Right ventricle myocardium superior (tissue), 1 donor: ENCODE measurements at regions not wholly inside any gene's neighbourhood (a gene's known extent, or its start where the extent isn't known, plus 50 kb on each side); places are given as distances from the start of the nearest gene placed in this dataset.
"Not testable (repeated sequence)": the region's sequence is repeated elsewhere in the genome, so short reads cannot be mapped to it uniquely, and the experiment has no call there.

ENCODE experiments used
- ATAC-seq: fragments of 200-7000 bp; cut with Tn5 transposase; one replicate; pipeline ENCODE4 v1.9.1; 2020; ENCODE audit warnings: mild to moderate bottlenecking; ENCODE audit not compliant: poor library complexity
- DNase-seq: peaks from one replicate; pipeline ENCODE4 v3.0.0-alpha.2; 2020
- intact Hi-C: fragments of 100-400 bp; cut with DNase I; formaldehyde crosslinking; loops from one replicate; pipeline ENCODE4 v1.11.2; 2022
- donor health status: DM: no; HTN: yes; CAD: no; lungs with severe emphysema.

DNA sequence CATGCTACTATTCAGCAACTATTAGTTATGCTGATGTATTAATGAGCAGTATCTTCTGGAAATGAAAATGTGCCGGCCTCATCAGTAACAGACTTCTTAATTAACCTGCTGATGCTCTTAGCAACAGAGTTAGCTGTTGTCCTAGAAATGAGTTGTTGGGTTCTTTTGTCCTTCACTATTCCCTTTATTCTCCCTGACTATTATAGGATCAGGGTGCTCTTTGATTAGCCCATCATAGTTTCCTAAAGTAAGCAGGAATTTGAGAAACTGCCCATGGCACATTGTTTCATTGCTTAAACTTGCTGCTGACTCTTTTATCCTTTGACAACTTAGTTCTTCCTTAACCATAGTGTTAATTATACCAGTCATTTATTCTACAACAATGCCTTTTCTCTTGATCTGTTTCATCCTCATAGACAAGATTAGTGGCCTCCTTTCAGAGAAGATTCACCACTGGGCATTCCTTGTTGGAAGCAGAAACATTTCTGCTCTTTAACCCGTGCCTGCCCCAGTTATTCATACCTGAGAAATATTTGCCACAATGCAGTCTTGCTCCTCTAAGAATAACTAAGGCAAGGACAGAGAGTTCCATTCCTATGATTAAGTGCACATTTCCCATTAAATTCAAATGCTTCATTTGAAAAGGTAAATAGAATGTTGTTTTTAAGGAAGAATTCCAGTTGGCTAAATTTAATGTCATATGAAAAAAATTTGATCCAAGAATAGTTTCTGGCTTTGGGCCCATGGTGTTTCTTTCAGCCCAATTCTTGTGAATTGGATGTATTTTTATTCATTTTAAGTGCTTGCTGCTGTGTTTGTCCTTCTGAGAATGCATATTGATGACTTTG is 573.3 kb upstream of the TBL1XR1 start:
- no peak for DNase-seq
- no peak for ATAC-seq
- intact Hi-C loops = loop anchor here (10.0 kb wide), 1 partner anchor 406 kb away; no protein-coding TSS in a partner anchor

DNA sequence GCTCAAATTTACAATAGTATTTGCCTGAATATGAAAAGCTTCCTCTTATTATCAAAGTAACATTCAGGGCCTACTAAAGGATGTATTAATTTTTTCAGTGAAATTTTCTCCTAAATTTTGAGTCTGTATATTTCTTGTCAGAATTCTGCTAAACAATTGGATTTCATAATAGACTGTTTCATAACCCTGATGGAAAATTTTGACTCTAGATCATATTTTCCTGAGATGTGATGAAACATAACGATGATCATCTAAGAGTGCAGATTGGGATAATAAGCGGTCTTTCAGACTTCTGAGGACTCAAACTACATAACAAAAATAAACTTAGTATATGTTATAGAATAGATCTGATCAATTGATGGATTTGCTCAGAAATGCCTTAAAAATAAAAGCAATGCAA is 574.5 kb upstream of the TBL1XR1 start:
- ATAC-seq (no peak), DNase-seq (no peak)
- intact Hi-C loops = loop anchor here (10.0 kb wide), 1 partner anchor 407 kb away; no protein-coding TSS in a partner anchor

GRCh38 chr3:177772908-177773557 is 575.8 kb upstream of the TBL1XR1 start:
- DNase-seq = peak; percentile 44
- ATAC-seq = peak; percentile 79
- intact Hi-C loops = loop anchor here (10.0 kb wide), 1 partner anchor 408 kb away; no protein-coding TSS in a partner anchor

- DNase-seq (no peak), ATAC-seq (no peak)
- intact Hi-C loops = loop anchor here (10.0 kb wide), 1 partner anchor 409 kb away; no protein-coding TSS in a partner anchor
These were observed 576.4 kb upstream of the TBL1XR1 start for GRCh38 chr3:177773717-177774116.

- ATAC-seq = no peak
- intact Hi-C loops = loop anchor here (10.0 kb wide), 1 partner anchor 412 kb away; no protein-coding TSS in a partner anchor
- no peak for DNase-seq
These were observed 579.4 kb upstream of the TBL1XR1 start for GRCh38 chr3:177776661-177777101.

- intact Hi-C loops = loop anchor here (10.0 kb wide), 1 partner anchor 413 kb away; no protein-coding TSS in a partner anchor
- DNase-seq = peak; percentile 40
- ATAC-seq = no peak
These were observed 580.4 kb upstream of the TBL1XR1 start for GRCh38 chr3:177777699-177778098.

GRCh38 chr3:177778633-177779032 is 581.4 kb upstream of the TBL1XR1 start:
- DNase-seq = no peak
- intact Hi-C loops = loop anchor here (10.0 kb wide), 1 partner anchor 414 kb away; no protein-coding TSS in a partner anchor
- ATAC-seq = no peak

- peak; percentile 60 for DNase-seq
- ATAC-seq = peak; percentile 93
- intact Hi-C loops = no loop called here
These were observed 584.4 kb upstream of the TBL1XR1 start for GRCh38 chr3:177781686-177782161.

DNA sequence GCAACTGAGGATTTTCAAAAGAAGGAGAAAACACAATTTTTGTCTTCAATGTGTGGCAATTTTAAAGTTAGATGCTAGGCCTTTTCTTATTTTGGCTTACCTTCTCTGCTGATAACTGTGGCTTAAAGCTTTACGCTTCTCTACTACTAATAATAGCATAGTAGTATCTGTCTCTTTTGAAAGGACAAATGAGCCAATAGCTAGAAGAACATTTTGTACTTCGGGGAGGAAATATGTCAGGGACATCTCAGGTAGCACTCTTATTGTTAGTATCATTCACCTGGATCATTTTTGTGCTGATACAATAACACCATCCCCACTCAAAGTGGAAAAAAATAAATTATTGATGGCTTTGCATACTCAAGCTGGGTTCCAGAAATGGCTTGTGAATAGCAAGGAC is 586.1 kb upstream of the TBL1XR1 start:
- intact Hi-C loops = no loop called here
- DNase-seq (no peak), ATAC-seq (peak; percentile 51)

DNA sequence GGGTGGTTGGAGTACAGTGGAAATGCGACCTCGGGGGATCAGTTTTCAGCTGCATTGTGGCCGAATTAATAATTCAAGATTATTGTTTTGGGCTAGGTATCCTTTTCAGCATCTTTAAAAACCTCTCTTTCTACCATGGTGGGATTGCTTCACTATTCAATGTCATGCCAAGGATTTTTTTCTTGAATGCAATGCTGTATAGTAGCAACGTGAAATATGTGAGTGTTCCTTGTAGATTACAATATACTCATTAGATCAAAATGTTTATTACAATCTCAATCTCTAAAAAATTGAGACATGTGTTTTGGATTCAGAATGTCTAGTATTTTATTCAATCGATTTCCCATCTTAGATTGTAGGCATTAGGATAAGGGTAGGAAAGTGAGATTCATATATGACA is 586.5 kb upstream of the TBL1XR1 start:
- ATAC-seq = no peak
- intact Hi-C loops = no loop called here

GRCh38 chr3:177787279-177788041 is 590.2 kb upstream of the TBL1XR1 start:
- intact Hi-C loops = no loop called here
- ATAC-seq = no peak
- DNase-seq = no peak

More for the DNA sequence above, 586.5 kb upstream of the TBL1XR1 start:
- DNase-seq = no peak

GRCh38 chr3:177789500-177789899 is 592.2 kb upstream of the TBL1XR1 start:
- ATAC-seq = peak; percentile 38
- intact Hi-C loops = no loop called here
- DNase-seq = no peak

- ATAC-seq (no peak), DNase-seq (no peak)
- intact Hi-C loops = no loop called here
These were observed 595.2 kb upstream of the TBL1XR1 start for GRCh38 chr3:177792311-177793030.

GRCh38 chr3:177793451-177793850 is 596.2 kb upstream of the TBL1XR1 start:
- ATAC-seq (no peak), DNase-seq (no peak)
- intact Hi-C loops = no loop called here

GRCh38 chr3:177795216-177795615 is 597.9 kb upstream of the TBL1XR1 start:
- intact Hi-C loops = no loop called here
- ATAC-seq = no peak
- no peak for DNase-seq

- DNase-seq (no peak), ATAC-seq (no peak)
- intact Hi-C loops = no loop called here
These were observed 598.6 kb upstream of the TBL1XR1 start for GRCh38 chr3:177795859-177796258.

DNA sequence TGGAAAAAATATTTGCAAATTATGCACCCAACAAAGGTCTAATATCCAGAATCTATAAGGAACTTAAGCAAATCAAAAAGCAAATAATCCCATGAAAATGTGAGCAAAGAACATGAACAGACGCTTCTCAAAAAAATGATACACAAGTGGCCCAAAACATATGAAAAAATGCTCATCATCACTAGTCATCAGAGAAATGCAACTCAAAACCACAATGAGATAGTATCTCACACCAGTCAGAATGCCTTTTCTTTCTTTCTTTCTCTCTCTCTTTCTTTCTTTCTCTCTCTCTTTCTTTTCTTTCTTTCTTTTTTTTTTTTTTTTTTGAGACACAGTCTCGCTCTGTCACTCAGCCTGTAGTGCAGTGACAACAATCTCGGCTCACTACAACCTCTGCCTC is 602.9 kb upstream of the TBL1XR1 start:
- intact Hi-C loops, DNase-seq, ATAC-seq: not testable (repeated sequence)

DNA sequence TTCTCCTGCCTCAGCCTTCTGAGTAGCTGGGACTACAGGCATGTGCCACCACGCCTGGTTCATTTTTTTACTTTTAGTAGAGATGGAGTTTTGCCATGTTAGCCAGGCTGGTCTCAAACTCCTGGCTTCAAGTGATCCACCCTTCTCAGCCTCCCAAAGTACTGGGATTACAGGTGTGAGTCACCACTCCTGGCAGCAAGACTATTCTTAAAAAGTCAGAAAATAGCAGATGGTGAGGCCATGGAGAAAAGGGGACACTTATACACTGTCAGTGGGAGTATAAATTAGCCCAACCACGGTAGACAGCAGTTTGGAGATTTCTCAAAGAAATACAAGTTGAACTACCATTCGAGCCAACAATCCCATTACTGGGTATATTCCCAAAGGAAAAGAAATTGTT is 603.3 kb upstream of the TBL1XR1 start:
- intact Hi-C loops = no loop called here
- DNase-seq (no peak), ATAC-seq (no peak)
